NCI-H2196 (cell line): ENCODE measurements at regions not wholly inside any gene's neighbourhood (a gene's known extent, or its start where the extent isn't known, plus 50 kb on each side); places are given as distances from the start of the nearest gene placed in this dataset.

ENCODE experiments used
- DNase-seq: peaks from one replicate; lab custom pipeline; 2025; ENCODE audit not compliant: unreplicated experiment; lab: John Stamatoyannopoulos, UW

- no peak for DNase-seq
These were observed 56.0 kb upstream of the CD53 start for GRCh38 chr1:110816945-110817344.

- DNase-seq, result no peak
These were observed 61.4 kb upstream of the CD53 start for GRCh38 chr1:110811529-110811928.

GRCh38 chr1:110800079-110800478 is 72.9 kb upstream of the CD53 start:
- no peak for DNase-seq

GRCh38 chr1:110798691-110799256 is 74.2 kb upstream of the CD53 start:
- DNase-seq, result peak; percentile 88

GRCh38 chr1:110788673-110789072 is 84.3 kb upstream of the CD53 start:
- DNase-seq, result no peak

- DNase-seq, result no peak
These were observed 85.4 kb upstream of the CD53 start for GRCh38 chr1:110787328-110788071.

GRCh38 chr1:110786802-110787327 is 86.1 kb upstream of the CD53 start:
- DNase-seq, result no peak

- no peak for DNase-seq
These were observed 87.3 kb upstream of the CD53 start for GRCh38 chr1:110785612-110786011.

- no peak for DNase-seq
These were observed 87.9 kb upstream of the CD53 start for GRCh38 chr1:110785055-110785454.

GRCh38 chr1:110783292-110783918 is 89.5 kb upstream of the CD53 start:
- peak; percentile 74 for DNase-seq

- DNase-seq, result no peak
These were observed 91.4 kb upstream of the CD53 start for GRCh38 chr1:110781525-110781924.

- peak; percentile 84 for DNase-seq
These were observed 92.1 kb upstream of the CD53 start for GRCh38 chr1:110780600-110781484.

- no peak for DNase-seq
These were observed 93.3 kb upstream of the CD53 start for GRCh38 chr1:110779636-110780035.

GRCh38 chr1:110778821-110779220 is 94.1 kb upstream of the CD53 start:
- DNase-seq, result no peak

- DNase-seq, result no peak
These were observed 95.7 kb upstream of the CD53 start for GRCh38 chr1:110777228-110777627.

- DNase-seq, result no peak
These were observed 98.5 kb upstream of the CD53 start for GRCh38 chr1:110774398-110774797.

- no peak for DNase-seq
These were observed 99.1 kb upstream of the KCNA3 start for GRCh38 chr1:110773813-110774212.

GRCh38 chr1:110771245-110772022 is 96.7 kb upstream of the KCNA3 start:
- no peak for DNase-seq

- DNase-seq, result no peak
These were observed 96.1 kb upstream of the KCNA3 start for GRCh38 chr1:110770832-110771231.

GRCh38 chr1:110768605-110769004 is 93.9 kb upstream of the KCNA3 start:
- no peak for DNase-seq

GRCh38 chr1:110766336-110766647 is 91.6 kb upstream of the KCNA3 start:
- no peak for DNase-seq
